ENCODE measurements at regions not wholly inside any gene's neighbourhood (a gene's known extent, or its start where the extent isn't known, plus 50 kb on each side); places are given as distances from the start of the nearest gene placed in this dataset.

DNA sequence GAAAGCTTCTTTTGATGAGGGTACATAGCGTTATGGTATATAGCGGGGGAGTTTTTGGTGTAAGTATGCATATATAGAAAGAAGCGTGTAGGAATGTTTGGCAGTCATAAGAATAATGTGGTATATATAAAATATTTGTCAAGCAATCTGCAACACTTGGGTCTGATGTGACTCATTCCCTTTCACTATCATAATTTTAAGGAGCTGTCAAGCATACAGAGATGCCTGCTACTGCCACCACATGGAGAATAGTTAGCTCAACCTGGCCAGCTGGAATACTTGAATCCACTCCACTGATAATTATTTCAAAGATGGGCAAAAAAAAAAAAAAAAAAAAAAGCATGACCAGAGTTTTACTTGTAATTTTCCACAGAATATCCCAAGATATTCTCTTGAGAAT, 559.8 kb upstream of the REG3G start:
- Mint-ChIP-seq H3K27me3 (ENCODE audit: unreplicated experiment) (no peaks in the 10 kb centered on the region), H3K36me3 (ENCODE audit: low read depth, unreplicated experiment) (no peaks in the 10 kb centered on the region), H3K4me3 (ENCODE audit: unreplicated experiment) (no peak overlapping the region), H3K4me1 (ENCODE audit: unreplicated experiment) (peaks cover 5% of the 10 kb centered on the region), H3K27ac (ENCODE audit: unreplicated experiment) (no peak overlapping the region), H3K9me3 (ENCODE audit: unreplicated experiment) (no peaks in the 10 kb centered on the region)
- DNase-seq (ENCODE audit: low spot score), result no peak
- TF ChIP-seq, protein P1, sequence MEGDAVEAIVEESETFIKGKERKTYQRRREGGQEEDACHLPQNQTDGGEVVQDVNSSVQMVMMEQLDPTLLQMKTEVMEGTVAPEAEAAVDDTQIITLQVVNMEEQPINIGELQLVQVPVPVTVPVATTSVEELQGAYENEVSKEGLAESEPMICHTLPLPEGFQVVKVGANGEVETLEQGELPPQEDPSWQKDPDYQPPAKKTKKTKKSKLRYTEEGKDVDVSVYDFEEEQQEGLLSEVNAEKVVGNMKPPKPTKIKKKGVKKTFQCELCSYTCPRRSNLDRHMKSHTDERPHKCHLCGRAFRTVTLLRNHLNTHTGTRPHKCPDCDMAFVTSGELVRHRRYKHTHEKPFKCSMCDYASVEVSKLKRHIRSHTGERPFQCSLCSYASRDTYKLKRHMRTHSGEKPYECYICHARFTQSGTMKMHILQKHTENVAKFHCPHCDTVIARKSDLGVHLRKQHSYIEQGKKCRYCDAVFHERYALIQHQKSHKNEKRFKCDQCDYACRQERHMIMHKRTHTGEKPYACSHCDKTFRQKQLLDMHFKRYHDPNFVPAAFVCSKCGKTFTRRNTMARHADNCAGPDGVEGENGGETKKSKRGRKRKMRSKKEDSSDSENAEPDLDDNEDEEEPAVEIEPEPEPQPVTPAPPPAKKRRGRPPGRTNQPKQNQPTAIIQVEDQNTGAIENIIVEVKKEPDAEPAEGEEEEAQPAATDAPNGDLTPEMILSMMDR (IDR thresholded peaks at IDR 0.05; ENCODE audit: unreplicated experiment), result no peak

- Mint-ChIP-seq H3K27ac (ENCODE audit: unreplicated experiment) (no peak overlapping the region), H3K36me3 (ENCODE audit: low read depth, unreplicated experiment) (no peaks in the 10 kb centered on the region), H3K9me3 (ENCODE audit: unreplicated experiment) (no peaks in the 10 kb centered on the region), H3K4me3 (ENCODE audit: unreplicated experiment) (no peak overlapping the region), H3K4me1 (ENCODE audit: unreplicated experiment) (no peaks in the 10 kb centered on the region), H3K27me3 (ENCODE audit: unreplicated experiment) (no peaks in the 10 kb centered on the region)
- TF ChIP-seq, protein P1 (IDR thresholded peaks at IDR 0.05; ENCODE audit: unreplicated experiment), result no peak
- DNase-seq (ENCODE audit: low spot score), result no peak
Measured at GRCh38 chr2:78476619-78477229, 548.8 kb upstream of the REG3G start.

DNA sequence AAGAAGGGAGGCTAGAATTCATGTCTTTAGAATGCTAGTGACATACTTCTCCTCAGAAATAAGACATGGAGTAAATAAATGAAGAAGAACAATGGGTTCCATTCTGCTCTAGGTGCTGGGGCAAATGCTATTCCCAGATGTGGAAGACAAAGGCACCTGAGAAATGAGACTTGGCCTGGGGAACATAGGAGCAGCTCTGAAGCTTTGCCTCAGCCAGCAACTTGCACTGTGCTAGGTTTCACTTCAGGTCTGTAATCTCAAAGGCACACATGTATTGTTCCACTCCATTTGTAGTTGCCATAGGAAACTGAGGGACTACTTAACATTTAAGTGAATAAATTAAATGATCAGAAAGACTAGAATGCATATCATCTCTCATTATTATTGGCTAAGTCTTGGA, 538.9 kb upstream of the REG3G start:
- Mint-ChIP-seq H3K27me3 (ENCODE audit: unreplicated experiment) (no peaks in the 10 kb centered on the region), H3K36me3 (ENCODE audit: low read depth, unreplicated experiment) (no peaks in the 10 kb centered on the region), H3K4me1 (ENCODE audit: unreplicated experiment) (peaks cover 5% of the 10 kb centered on the region), H3K4me3 (ENCODE audit: unreplicated experiment) (no peak overlapping the region), H3K27ac (ENCODE audit: unreplicated experiment) (no peak overlapping the region), H3K9me3 (ENCODE audit: unreplicated experiment) (no peaks in the 10 kb centered on the region)
- no peak for DNase-seq (ENCODE audit: low spot score)
- TF ChIP-seq, protein P1 (IDR thresholded peaks at IDR 0.05; ENCODE audit: unreplicated experiment), result no peak

GRCh38 chr2:78498125-78498524, 527.4 kb upstream of the REG3G start:
- Mint-ChIP-seq H3K27me3 (ENCODE audit: unreplicated experiment) (no peaks in the 10 kb centered on the region), H3K4me1 (ENCODE audit: unreplicated experiment) (no peaks in the 10 kb centered on the region), H3K9me3 (ENCODE audit: unreplicated experiment) (no peaks in the 10 kb centered on the region), H3K27ac (ENCODE audit: unreplicated experiment) (no peak overlapping the region), H3K4me3 (ENCODE audit: unreplicated experiment) (no peak overlapping the region), H3K36me3 (ENCODE audit: low read depth, unreplicated experiment) (no peaks in the 10 kb centered on the region)
- TF ChIP-seq, protein P1 (IDR thresholded peaks at IDR 0.05; ENCODE audit: unreplicated experiment), result no peak
- DNase-seq (ENCODE audit: low spot score), result no peak

DNA sequence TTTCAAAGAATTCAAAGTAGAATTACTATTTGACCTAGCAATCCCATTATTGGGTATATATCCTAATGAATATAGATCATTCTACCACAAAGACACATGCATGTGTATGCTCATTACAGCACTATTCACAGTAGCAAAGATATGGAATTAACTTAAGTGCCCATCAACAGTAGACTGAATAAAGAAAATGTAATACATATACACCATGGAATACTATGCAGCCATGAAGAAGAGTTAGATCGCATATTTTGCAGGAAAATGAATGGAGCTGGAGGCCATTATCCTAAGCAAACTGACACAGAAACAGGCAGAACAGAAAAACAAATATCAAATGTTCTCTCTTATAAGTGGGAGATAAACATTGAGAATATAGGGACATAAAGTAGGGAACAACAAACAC, 519.2 kb upstream of the REG3G start:
- TF ChIP-seq, protein P1 (IDR thresholded peaks at IDR 0.05; ENCODE audit: unreplicated experiment), result no peak
- no peaks in the 10 kb centered on the region for H3K9me3 Mint-ChIP-seq (ENCODE audit: unreplicated experiment)
- H3K36me3 Mint-ChIP-seq (ENCODE audit: low read depth, unreplicated experiment), result no peaks in the 10 kb centered on the region
- peaks cover 1% of the 10 kb centered on the region for H3K27me3 Mint-ChIP-seq (ENCODE audit: unreplicated experiment)
- H3K4me1 Mint-ChIP-seq (ENCODE audit: unreplicated experiment), result no peaks in the 10 kb centered on the region
- no peak overlapping the region for H3K4me3 Mint-ChIP-seq (ENCODE audit: unreplicated experiment)
- no peak overlapping the region for H3K27ac Mint-ChIP-seq (ENCODE audit: unreplicated experiment)
- no peak for DNase-seq (ENCODE audit: low spot score)

Measured in endothelial cell (in vitro differentiated cells).